Nephron (organoid): ENCODE measurements at regions not wholly inside any gene's neighbourhood (a gene's known extent, or its start where the extent isn't known, plus 50 kb on each side); places are given as distances from the start of the nearest gene placed in this dataset.
"Not testable (repeated sequence)": the region's sequence is repeated elsewhere in the genome, so short reads cannot be mapped to it uniquely, and the experiment has no call there.

ENCODE experiments used
- H3K27ac Mint-ChIP-seq, 3 experiments: 2 replicates each; pipeline ENCODE4 v1.8.0; 2020; ENCODE audit warnings: mixed read lengths in 3 of 3, mild to moderate bottlenecking in 2 of 3, moderate library complexity in 1 of 3
- H3K27me3 Mint-ChIP-seq: 2 replicates; pipeline ENCODE4 v1.8.0; 2021; ENCODE audit warnings: low read depth, mild to moderate bottlenecking, moderate library complexity, mixed read lengths
- H3K36me3 Mint-ChIP-seq: 2 replicates; pipeline ENCODE4 v1.8.0; 2020; ENCODE audit warnings: low read depth, mixed read lengths
- H3K4me1 Mint-ChIP-seq: 2 replicates; pipeline ENCODE4 v1.8.0; 2020; ENCODE audit warnings: mixed read lengths
- H3K4me3 Mint-ChIP-seq, 3 experiments: 2 replicates each; pipeline ENCODE4 v1.8.0; 2020; ENCODE audit warnings: mild to moderate bottlenecking in 3 of 3, mixed read lengths in 3 of 3, moderate library complexity in 2 of 3
- H3K9me3 Mint-ChIP-seq: 2 replicates; pipeline ENCODE4 v1.8.0; 2020; ENCODE audit warnings: mixed read lengths
- TF ChIP-seq, protein P1 (sequence below), 3 experiments: fragments of 200-600 bp; sonication (generic); IDR thresholded peaks; one replicate each; pipeline ENCODE4 v1.5.0; 2021; ENCODE audit warnings: antibody characterized with exemption in 3 of 3; ENCODE audit not compliant: unreplicated experiment in 3 of 3

DNA sequence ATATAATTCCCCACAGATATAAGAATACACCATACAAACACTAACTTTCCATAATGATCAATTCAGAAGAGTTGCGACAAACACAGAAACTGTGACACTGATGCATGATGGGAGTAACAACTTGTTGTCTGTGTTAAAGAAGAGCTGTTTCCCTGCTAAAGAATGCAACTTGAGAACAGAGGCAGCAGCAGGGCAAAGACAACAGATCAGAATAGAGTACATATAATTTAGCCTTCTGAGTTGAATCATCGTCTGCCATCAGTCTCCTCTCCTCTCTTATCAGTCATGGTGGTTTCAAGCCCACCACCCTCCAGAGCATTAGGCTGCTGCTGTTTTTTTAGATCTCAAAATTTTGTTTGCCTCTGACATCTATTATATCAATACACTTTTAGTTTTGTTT lies 280.4 kb downstream of the UBE3D start:
- H3K4me3 Mint-ChIP-seq = no peak overlapping the region
- H3K4me1 Mint-ChIP-seq = no peaks in the 10 kb centered on the region
- no peaks in the 10 kb centered on the region for H3K27me3 Mint-ChIP-seq
- peaks cover 5% of the 10 kb centered on the region for H3K9me3 Mint-ChIP-seq
- no peak overlapping the region for H3K27ac Mint-ChIP-seq
- TF ChIP-seq, protein P1, sequence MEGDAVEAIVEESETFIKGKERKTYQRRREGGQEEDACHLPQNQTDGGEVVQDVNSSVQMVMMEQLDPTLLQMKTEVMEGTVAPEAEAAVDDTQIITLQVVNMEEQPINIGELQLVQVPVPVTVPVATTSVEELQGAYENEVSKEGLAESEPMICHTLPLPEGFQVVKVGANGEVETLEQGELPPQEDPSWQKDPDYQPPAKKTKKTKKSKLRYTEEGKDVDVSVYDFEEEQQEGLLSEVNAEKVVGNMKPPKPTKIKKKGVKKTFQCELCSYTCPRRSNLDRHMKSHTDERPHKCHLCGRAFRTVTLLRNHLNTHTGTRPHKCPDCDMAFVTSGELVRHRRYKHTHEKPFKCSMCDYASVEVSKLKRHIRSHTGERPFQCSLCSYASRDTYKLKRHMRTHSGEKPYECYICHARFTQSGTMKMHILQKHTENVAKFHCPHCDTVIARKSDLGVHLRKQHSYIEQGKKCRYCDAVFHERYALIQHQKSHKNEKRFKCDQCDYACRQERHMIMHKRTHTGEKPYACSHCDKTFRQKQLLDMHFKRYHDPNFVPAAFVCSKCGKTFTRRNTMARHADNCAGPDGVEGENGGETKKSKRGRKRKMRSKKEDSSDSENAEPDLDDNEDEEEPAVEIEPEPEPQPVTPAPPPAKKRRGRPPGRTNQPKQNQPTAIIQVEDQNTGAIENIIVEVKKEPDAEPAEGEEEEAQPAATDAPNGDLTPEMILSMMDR (IDR thresholded peaks at IDR 0.05; ENCODE audit: unreplicated experiment in 3 of 3) = no peak
- no peaks in the 10 kb centered on the region for H3K36me3 Mint-ChIP-seq

DNA sequence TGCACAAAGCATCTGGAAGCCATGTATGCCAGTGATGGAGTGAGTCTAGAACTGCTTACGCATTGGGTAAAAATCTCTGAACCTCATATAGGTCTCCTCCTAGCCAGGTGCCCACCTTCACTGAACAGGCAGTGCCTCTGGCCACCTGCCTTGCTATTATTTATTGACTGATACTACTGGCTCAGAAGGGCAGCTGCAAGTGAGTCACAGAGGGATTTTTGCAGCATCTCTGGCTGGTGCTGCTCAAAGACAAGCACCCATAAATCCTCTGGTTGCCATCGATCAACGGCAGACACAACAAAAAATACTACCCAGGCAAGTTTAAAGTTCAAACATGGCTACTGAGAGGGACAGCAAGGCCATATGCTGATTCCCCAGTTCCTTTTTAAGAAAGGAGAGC lies 279.4 kb downstream of the UBE3D start:
- Mint-ChIP-seq H3K36me3 (no peaks in the 10 kb centered on the region), H3K9me3 (peaks cover 9% of the 10 kb centered on the region), H3K4me1 (no peaks in the 10 kb centered on the region), H3K4me3 (no peak overlapping the region), H3K27ac (no peak overlapping the region), H3K27me3 (no peaks in the 10 kb centered on the region)
- TF ChIP-seq, protein P1 (IDR thresholded peaks at IDR 0.05; ENCODE audit: unreplicated experiment in 3 of 3) = no peak

DNA sequence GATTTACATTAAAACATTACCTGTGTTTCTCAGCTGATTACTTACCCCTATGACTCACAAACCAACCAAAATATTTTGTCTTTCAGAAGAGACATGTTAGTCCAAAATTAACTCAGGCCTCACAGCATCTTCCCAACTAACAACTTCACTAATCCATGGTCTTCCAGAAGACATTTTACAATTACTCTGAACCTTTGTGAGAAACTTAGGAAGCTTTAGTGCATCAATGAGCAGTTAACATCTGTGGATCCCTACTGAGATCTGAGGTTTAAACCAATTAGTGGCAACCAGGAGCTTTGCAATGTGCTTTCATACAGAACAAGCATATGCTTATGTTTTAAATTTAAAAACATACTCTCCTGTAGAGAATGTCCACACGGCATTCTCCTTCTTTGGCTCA lies 269.7 kb downstream of the UBE3D start:
- Mint-ChIP-seq H3K9me3 (peaks cover 23% of the 10 kb centered on the region), H3K4me3 (no peak overlapping the region), H3K4me1 (no peaks in the 10 kb centered on the region), H3K27me3 (no peaks in the 10 kb centered on the region), H3K27ac (no peak overlapping the region), H3K36me3 (no peaks in the 10 kb centered on the region)
- TF ChIP-seq, protein P1 (IDR thresholded peaks at IDR 0.05; ENCODE audit: unreplicated experiment in 3 of 3) = no peak

DNA sequence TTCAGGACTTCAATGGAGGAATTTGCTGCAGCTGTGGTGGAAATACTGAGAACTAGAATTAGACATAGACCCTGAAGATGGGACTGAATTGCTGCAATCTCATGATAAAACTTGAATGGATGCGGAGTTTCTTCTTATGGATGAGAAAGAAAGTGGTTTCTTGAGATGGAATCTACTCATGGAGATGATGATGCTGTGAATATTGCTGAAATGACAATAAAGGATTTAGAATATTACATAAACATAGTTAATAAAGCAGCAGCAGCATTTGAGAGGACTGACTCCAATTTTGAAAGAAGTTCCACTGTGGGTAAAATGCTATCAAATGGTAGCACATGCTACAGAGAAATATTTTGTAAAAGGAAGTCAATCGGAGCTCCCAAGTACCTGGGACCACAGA lies 264.6 kb downstream of the UBE3D start:
- Mint-ChIP-seq H3K4me3 (no peak overlapping the region), H3K36me3 (no peaks in the 10 kb centered on the region), H3K4me1 (no peaks in the 10 kb centered on the region), H3K27me3 (no peaks in the 10 kb centered on the region), H3K9me3 (peaks cover 23% of the 10 kb centered on the region), H3K27ac (no peak overlapping the region)
- TF ChIP-seq, protein P1 (IDR thresholded peaks at IDR 0.05; ENCODE audit: unreplicated experiment in 3 of 3) = no peak

DNA sequence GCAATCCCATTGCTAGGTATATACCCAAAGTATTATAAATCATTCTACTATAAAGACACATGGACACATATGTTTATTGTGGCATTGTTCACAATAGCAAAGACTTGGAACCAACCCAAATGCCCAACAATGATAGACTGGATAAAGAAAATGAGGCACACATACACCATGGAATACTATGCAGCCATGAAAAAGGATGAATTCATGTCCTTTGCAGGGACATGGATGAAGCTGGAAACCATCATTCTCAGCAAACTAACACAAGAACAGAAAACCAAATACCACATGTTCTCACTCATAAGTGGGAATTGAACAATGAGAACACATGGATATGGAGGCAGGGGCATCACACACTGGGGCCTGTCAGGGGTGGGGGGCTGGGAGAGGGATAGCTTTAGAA lies 249.4 kb downstream of the UBE3D start:
- H3K4me3 Mint-ChIP-seq, H3K4me1 Mint-ChIP-seq, H3K27me3 Mint-ChIP-seq, H3K27ac Mint-ChIP-seq, H3K9me3 Mint-ChIP-seq, H3K36me3 Mint-ChIP-seq: not testable (repeated sequence)

DNA sequence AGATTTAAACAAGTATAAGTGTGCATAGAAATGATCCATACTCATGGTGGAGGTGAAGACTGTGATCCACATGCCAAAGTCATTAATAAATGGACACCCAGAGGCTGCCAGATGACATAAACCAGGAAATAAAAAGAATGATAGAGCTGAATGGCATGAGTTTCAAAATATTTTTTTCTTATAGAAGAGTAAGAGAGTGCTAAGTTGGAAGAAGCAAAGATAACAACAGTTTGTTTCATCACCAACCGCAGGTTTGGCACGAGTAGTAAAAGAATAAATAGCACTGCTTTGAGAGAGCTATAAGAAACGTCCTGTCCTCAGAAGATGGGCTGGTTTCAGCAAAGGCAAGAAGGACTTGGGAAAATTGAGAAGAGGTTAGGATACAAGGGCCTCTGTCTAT lies 246.9 kb downstream of the UBE3D start:
- no peaks in the 10 kb centered on the region for H3K36me3 Mint-ChIP-seq
- H3K9me3 Mint-ChIP-seq = no peaks in the 10 kb centered on the region
- H3K4me1 Mint-ChIP-seq = no peaks in the 10 kb centered on the region
- no peak overlapping the region for H3K4me3 Mint-ChIP-seq
- TF ChIP-seq, protein P1 (IDR thresholded peaks at IDR 0.05; ENCODE audit: unreplicated experiment in 3 of 3) = no peak
- H3K27me3 Mint-ChIP-seq = no peaks in the 10 kb centered on the region
- no peak overlapping the region for H3K27ac Mint-ChIP-seq

DNA sequence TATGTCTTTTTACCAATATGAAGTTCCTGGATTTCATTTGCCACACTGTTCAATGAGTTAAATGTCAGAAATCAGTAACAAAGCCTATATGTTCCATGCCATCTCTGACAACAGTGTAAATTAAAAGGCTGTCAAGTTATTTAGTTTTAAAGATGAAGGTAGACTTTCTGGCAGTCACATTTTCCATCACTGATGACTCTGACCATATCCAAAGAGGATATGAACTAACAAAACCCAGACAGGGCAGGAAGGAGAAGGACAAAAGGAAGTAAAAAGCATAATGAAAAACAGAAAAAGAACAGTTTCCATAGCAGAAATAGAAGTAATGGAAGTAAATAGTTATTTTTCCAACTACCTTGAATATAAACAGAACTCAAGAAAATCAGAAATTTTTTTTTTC lies 242.3 kb downstream of the UBE3D start:
- no peaks in the 10 kb centered on the region for H3K36me3 Mint-ChIP-seq
- no peak overlapping the region for H3K27ac Mint-ChIP-seq
- H3K27me3 Mint-ChIP-seq = no peaks in the 10 kb centered on the region
- TF ChIP-seq, protein P1 (IDR thresholded peaks at IDR 0.05; ENCODE audit: unreplicated experiment in 3 of 3) = no peak
- no peaks in the 10 kb centered on the region for H3K4me1 Mint-ChIP-seq
- H3K4me3 Mint-ChIP-seq = no peak overlapping the region
- H3K9me3 Mint-ChIP-seq = no peaks in the 10 kb centered on the region
